Stomach (tissue), 4 donors: ENCODE measurements at regions not wholly inside any gene's neighbourhood (a gene's known extent, or its start where the extent isn't known, plus 50 kb on each side); places are given as distances from the start of the nearest gene placed in this dataset.

Experiments
- EP300 ChIP-seq: sonication (generic); formaldehyde crosslinking; IDR thresholded peaks from one replicate; pipeline ENCODE4 v1.6.1; 2017; ENCODE audit warnings: antibody characterized with exemption
- POLR2A ChIP-seq, 4 donors: fragments of 450-650 bp; IDR thresholded peaks; one replicate each; pipeline ENCODE4 v1.6.1; 2016; ENCODE audit warnings: antibody characterized with exemption in 4 of 4, control low read depth in 2 of 4, mild to moderate bottlenecking in 1 of 4, moderate library complexity in 1 of 4
- POLR2AphosphoS5 ChIP-seq, 3 donors: sonication (generic); formaldehyde crosslinking; IDR thresholded peaks; one replicate each; pipeline ENCODE4 v1.6.1; 2016; ENCODE audit warnings: antibody characterized with exemption in 3 of 3
- TF ChIP-seq, protein P1 (sequence below), 7 experiments: fragments of 450-650 bp in 4 of 7; fragments of 200-600 bp in 3 of 7; sonication (generic) in 3 of 7; IDR thresholded peaks; one replicate each; pipeline ENCODE4 v1.5.1; 2016 to 2019; ENCODE audit warnings: antibody characterized with exemption in 7 of 7, control low read depth in 2 of 7, mild to moderate bottlenecking in 1 of 7

DNA sequence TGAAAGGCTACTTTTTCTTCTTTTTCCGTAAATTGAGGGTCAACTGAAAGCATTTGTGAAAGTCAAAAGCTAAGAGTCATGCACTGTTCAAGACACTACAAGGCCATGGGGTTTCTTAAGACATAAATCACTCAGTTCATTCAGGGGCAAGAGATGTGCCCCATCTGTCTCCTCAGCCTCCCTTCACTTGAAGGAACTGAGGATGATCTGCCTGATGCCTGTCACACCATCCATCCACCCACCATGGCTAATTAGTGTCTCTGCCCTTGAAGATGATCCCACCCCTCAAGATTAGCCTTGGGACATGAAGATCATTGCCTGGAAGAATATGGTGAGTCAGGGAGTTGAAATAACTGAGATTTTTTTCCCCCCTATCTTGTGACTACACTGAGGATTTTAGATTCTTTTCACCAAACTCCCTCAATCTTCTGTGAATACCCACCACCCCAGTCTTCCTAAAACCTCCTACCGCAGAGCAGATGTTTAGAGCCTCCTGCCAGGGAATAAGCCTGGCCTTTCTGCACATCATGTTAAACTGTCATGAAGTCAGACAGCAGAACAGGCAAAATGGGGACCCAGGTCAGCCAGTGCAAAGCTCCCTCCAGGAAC is 88.6 kb upstream of the LMO4 start:
- TF ChIP-seq, protein P1, sequence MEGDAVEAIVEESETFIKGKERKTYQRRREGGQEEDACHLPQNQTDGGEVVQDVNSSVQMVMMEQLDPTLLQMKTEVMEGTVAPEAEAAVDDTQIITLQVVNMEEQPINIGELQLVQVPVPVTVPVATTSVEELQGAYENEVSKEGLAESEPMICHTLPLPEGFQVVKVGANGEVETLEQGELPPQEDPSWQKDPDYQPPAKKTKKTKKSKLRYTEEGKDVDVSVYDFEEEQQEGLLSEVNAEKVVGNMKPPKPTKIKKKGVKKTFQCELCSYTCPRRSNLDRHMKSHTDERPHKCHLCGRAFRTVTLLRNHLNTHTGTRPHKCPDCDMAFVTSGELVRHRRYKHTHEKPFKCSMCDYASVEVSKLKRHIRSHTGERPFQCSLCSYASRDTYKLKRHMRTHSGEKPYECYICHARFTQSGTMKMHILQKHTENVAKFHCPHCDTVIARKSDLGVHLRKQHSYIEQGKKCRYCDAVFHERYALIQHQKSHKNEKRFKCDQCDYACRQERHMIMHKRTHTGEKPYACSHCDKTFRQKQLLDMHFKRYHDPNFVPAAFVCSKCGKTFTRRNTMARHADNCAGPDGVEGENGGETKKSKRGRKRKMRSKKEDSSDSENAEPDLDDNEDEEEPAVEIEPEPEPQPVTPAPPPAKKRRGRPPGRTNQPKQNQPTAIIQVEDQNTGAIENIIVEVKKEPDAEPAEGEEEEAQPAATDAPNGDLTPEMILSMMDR (IDR thresholded peaks at IDR 0.05), result no peak
- TF ChIP-seq POLR2A (IDR thresholded peaks at IDR 0.05) (no peak), POLR2AphosphoS5 (IDR thresholded peaks at IDR 0.05) (no peak), EP300 (no peak)
